HepG2 (cell line): ENCODE measurements at regions not wholly inside any gene's neighbourhood (a gene's known extent, or its start where the extent isn't known, plus 50 kb on each side); places are given as distances from the start of the nearest gene placed in this dataset.

Experiments used
- ATAC-seq: fragments of 200-7000 bp; cut with Tn5 transposase; 3 replicates; pipeline ENCODE4 v1.9.1; 2020; ENCODE audit warnings: mild to moderate bottlenecking, moderate library complexity
- BruUV-seq: library from RNA; stranded (reverse); fragments of 400-500 nt; replicated peaks from 2 replicates; lab custom pipeline; 2021; lab: Mats Ljungman, UMichigan
- CTCF ChIA-PET: fragments of 300-600 bp; formaldehyde crosslinking; extraction: SDS; loops from one replicate; lab custom pipeline; 2021; ENCODE audit warnings: low total read pairs, inconsistent platforms, low intra/inter-chr PET ratio; lab: Yijun Ruan, JAX
- POLR2A ChIA-PET: fragments of 350-600 bp; sonication (Branson Sonifier 250); formaldehyde crosslinking; loops from one replicate; lab custom pipeline; 2020; ENCODE audit warnings: antibody characterized with exemption, inconsistent platforms; lab: Yijun Ruan, JAX
- DNase-seq: peaks from one replicate; pipeline ENCODE4 v3.0.0-alpha.2; 2015; ENCODE audit warnings: low spot score
- FAIRE-seq: peaks from 3 replicates; lab custom pipeline; 2011; peaks lifted over from hg19 to GRCh38; lab: Jason Lieb, UNC
- H2AFZ ChIP-seq: one replicate; pipeline ENCODE4 v1.6.1; 2011; ENCODE audit warnings: low read length, inconsistent platforms
- H3K27ac ChIP-seq: fragments of 300-600 bp; 3 replicates; pipeline ENCODE4 v1.8.0; 2011; ENCODE audit warnings: mixed run types, mild to moderate bottlenecking, mixed read lengths, low read length, inconsistent platforms; ENCODE audit not compliant: insufficient read depth; ENCODE audit errors: extremely low read length
- H3K27me3 ChIP-seq, 2 experiments: fragments of 200-600 bp in 1 of 2; 2 replicates in 1 of 2; 3 replicates in 1 of 2; pipeline versions ENCODE4 v1.6.0 to v1.8.0; 2011; ENCODE audit warnings: low read length in 2 of 2, mild to moderate bottlenecking in 2 of 2, moderate library complexity in 2 of 2, inconsistent platforms in 1 of 2; ENCODE audit not compliant: insufficient read depth in 2 of 2, control insufficient read depth in 1 of 2
- H3K36me3 ChIP-seq, 2 experiments: fragments of 200-600 bp in 1 of 2; replicated peaks in 1 of 2; 2 replicates in 1 of 2; 3 replicates in 1 of 2; pipeline versions ENCODE4 v1.5.1 to v1.8.0; 2011; ENCODE audit warnings: low read length in 2 of 2, inconsistent platforms in 1 of 2; ENCODE audit not compliant: insufficient read depth in 2 of 2, control insufficient read depth in 1 of 2
- H3K4me1 ChIP-seq: 2 replicates; pipeline ENCODE4 v1.5.1; 2012; ENCODE audit warnings: low read length, inconsistent platforms; ENCODE audit not compliant: insufficient read depth
- H3K4me2 ChIP-seq: 2 replicates; pipeline ENCODE4 v1.6.0; 2011; ENCODE audit warnings: low read depth, low read length, inconsistent platforms
- H3K4me3 ChIP-seq, 3 experiments: fragments of 200-600 bp in 1 of 3; sonication (generic), shearing (Covaris generic) in 1 of 3; replicated peaks in 1 of 3; 2 replicates each; pipeline ENCODE4 v1.5.1; 2011 to 2016; ENCODE audit warnings: low read length in 3 of 3, inconsistent platforms in 2 of 3, low read depth in 2 of 3, mild to moderate bottlenecking in 2 of 3, control low read depth in 1 of 3, mixed read lengths in 1 of 3; ENCODE audit not compliant: insufficient read depth in 1 of 3
- H3K79me2 ChIP-seq: one replicate; pipeline ENCODE4 v1.6.1; 2011; ENCODE audit warnings: low read length, inconsistent platforms; ENCODE audit not compliant: insufficient read depth
- H3K9ac ChIP-seq: 2 replicates; pipeline ENCODE4 v1.6.0; 2011; ENCODE audit warnings: mild to moderate bottlenecking, low read depth, low read length, inconsistent platforms; ENCODE audit not compliant: insufficient read depth
- H3K9me3 ChIP-seq: 2 replicates; pipeline ENCODE4 v1.5.1; 2012; ENCODE audit warnings: mild to moderate bottlenecking, low read length
- H4K20me1 ChIP-seq: 2 replicates; pipeline ENCODE4 v1.6.0; 2011; ENCODE audit warnings: inconsistent platforms, mild to moderate bottlenecking, low read length, moderate library complexity; ENCODE audit not compliant: insufficient read depth
- ATAD3A ChIP-seq: sonication (generic); formaldehyde crosslinking; IDR thresholded peaks from 2 replicates; pipeline ENCODE4 v1.4.0; 2020; ENCODE audit warnings: missing genetic modification reagents
- ATM ChIP-seq: fragments of 450-650 bp; IDR thresholded peaks from 2 replicates; pipeline ENCODE4 v1.7.1; 2017; ENCODE audit warnings: mild to moderate bottlenecking, borderline replicate concordance
- HDAC2 ChIP-seq: sonication (generic); formaldehyde crosslinking; IDR thresholded peaks from 2 replicates; pipeline ENCODE4 v1.4.0; 2020; ENCODE audit warnings: missing genetic modification reagents
- MNT ChIP-seq: fragments of 450-650 bp; IDR thresholded peaks from 2 replicates; pipeline ENCODE4 v1.6.1; 2016
- SETDB1 ChIP-seq: sonication (generic); formaldehyde crosslinking; IDR thresholded peaks from 2 replicates; pipeline ENCODE4 v1.5.1; 2020; ENCODE audit warnings: missing genetic modification reagents, mild to moderate bottlenecking, borderline replicate concordance
- ZC3H13 ChIP-seq: sonication (generic); formaldehyde crosslinking; IDR thresholded peaks from 2 replicates; pipeline ENCODE4 v1.8.1; 2023; ENCODE audit warnings: mild to moderate bottlenecking, missing genetic modification reagents, moderate library complexity
- ZNF136 ChIP-seq: sonication (generic); formaldehyde crosslinking; IDR thresholded peaks from 2 replicates; pipeline ENCODE4 v1.8.1; 2022; ENCODE audit warnings: low read depth, mild to moderate bottlenecking, moderate library complexity, missing genetic modification reagents
- ZNF264 ChIP-seq: sonication (generic); formaldehyde crosslinking; IDR thresholded peaks from 2 replicates; pipeline ENCODE4 v1.4.0; 2020; ENCODE audit warnings: missing genetic modification reagents
- ZNF33A ChIP-seq: sonication (generic); formaldehyde crosslinking; IDR thresholded peaks from 2 replicates; pipeline ENCODE4 v1.5.1; 2020; ENCODE audit warnings: missing genetic modification reagents, mild to moderate bottlenecking, moderate library complexity, borderline replicate concordance
- WGBS: methylation state at CpG from one replicate; pipeline ENCODE4 v1.1.6; 2017; ENCODE audit warnings: low lambda C conversion rate; 5-methylcytosine and 5-hydroxymethylcytosine counted together
- in situ Hi-C: cut with HindIII; loops from 2 replicates; pipeline ENCODE4 v1.10.0; 2017; ENCODE audit warnings: low pct_unique_long_range_greater_than_20kb; ENCODE audit not compliant: extremely low pct_ligation_motif_present
- intact Hi-C: fragments of 100-400 bp; cut with micrococcal nuclease; formaldehyde crosslinking; loops from one replicate; pipeline ENCODE4 v1.10.0; 2022; ENCODE audit not compliant: unreplicated experiment

DNA sequence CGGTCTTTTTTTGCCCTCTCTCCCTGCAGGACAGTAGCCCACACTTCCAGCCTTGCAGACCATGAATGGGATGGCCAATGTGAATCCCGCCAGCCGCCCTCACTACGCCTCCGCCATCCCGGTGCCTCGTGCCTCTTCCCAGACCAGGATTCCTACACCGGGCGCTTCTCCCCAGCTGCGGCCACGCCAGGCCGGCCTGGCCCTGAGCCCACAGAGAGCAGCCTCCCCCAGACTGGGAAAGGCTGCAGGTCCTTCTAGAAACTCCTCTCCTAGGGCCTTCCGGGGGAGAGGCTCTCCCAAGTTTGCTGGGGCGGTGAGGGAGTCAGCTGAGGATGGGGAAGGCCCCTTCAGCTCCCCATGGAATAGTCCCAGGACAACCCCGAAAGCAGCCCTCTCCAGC is 83.9 kb downstream of the NAV1 start:
- Histone ChIP-seq H3K79me2 (no peaks in the 10 kb centered on the region), H3K9ac (no peak overlapping the region), H2AFZ (no peak overlapping the region), H4K20me1 (0 out of 2 replicates have a peak, but pooled peaks cover 2% of the 10 kb centered on the region), H3K27ac (no peak overlapping the region), H3K27me3 (peaks cover 2 to 15% of the 10 kb centered on the region in 2 experiments; a peak in 4 of 5 replicates), H3K4me1 (no peaks in the 10 kb centered on the region), H3K4me3 (no peak overlapping the region), H3K9me3 (no peaks in the 10 kb centered on the region), H3K4me2 (no peak overlapping the region), H3K36me3 (no peaks in the 10 kb centered on the region)
- BruUV-seq = no TSS peak
- TF ChIP-seq ATM (no peak), ZNF264 (no peak), SETDB1 (CRISPR knock-in tag) (no peak), ZNF33A (CRISPR knock-in tag) (no peak), ATAD3A (no peak), ZC3H13 (CRISPR knock-in tag) (no peak)
- WGBS = 22% methylated on average over 10 of the region's 15 CpGs
- ATAC-seq (no peak), FAIRE-seq (no peak), DNase-seq (no peak)
- ChIA-PET CTCF (no interaction called here), POLR2A (no interaction called here)
- intact Hi-C loops = no loop called here
- in situ Hi-C loops = no loop called here

DNA sequence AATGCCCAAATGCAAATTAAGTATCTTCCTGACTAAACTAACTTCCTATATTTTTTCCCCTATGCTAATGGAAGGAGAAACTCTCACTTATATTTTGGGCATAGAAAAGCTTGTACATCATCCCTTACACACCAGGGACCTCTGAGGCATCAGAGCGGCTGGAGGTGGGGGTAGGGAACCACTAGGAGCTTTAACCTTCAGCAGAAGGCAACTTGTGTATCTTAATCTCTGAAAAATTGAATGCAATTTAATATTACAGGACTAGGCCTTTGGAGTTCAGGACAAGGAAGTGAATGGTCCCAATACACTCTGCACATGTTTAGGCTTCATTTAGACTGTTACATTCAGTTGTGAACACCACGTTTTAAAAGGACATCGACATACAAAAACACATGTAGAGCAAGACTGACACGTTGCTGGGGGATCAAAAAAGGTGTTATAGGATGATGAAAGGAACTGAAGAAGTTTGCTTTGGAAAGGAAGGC is 85.9 kb downstream of the NAV1 start:
- no peak for ATAC-seq
- Histone ChIP-seq H4K20me1 (no peaks in the 10 kb centered on the region), H3K4me1 (no peaks in the 10 kb centered on the region), H3K27me3 (peaks cover 2 to 15% of the 10 kb centered on the region in 2 experiments; a peak in 4 of 5 replicates), H3K79me2 (no peaks in the 10 kb centered on the region), H3K36me3 (no peaks in the 10 kb centered on the region), H3K4me2 (no peak overlapping the region), H3K4me3 (no peak overlapping the region), H3K27ac (no peak overlapping the region), H3K9me3 (no peaks in the 10 kb centered on the region), H3K9ac (no peak overlapping the region), H2AFZ (no peak overlapping the region)
- FAIRE-seq = no peak
- intact Hi-C loops = no loop called here
- WGBS = 1% methylated on average over 4 of the region's 4 CpGs
- in situ Hi-C loops = no loop called here
- ChIA-PET CTCF (no interaction called here), POLR2A (no interaction called here)
- no peak for TF ChIP-seq HDAC2 (CRISPR knock-in tag)
- TF ChIP-seq ZNF136 (CRISPR knock-in tag) = no peak
- TF ChIP-seq MNT = peak; percentile 70
- no TSS peak for BruUV-seq
- DNase-seq = no peak
